ENCODE measurements at regions not wholly inside any gene's neighbourhood (a gene's known extent, or its start where the extent isn't known, plus 50 kb on each side); places are given as distances from the start of the nearest gene placed in this dataset.

DNA sequence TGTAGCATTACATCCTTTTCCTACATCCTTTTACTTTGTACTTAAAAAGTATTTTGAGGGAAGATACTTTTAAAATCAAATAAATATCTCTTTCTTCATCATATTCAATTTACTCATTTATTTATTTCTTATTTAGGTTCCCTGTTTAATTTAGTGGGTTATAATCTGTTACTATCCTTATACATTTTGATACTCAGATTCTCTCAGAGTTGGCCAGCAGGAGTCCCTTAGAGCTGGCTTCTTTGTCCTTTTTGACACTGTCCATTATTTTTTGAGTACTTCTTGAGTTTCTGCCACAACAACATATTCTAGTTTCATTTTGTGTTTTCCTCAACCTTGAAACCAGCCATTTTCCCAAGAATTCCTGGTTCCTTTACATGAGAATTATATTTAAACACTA, 111.6 kb upstream of the DCBLD2 start:
- TF ChIP-seq, protein P1, sequence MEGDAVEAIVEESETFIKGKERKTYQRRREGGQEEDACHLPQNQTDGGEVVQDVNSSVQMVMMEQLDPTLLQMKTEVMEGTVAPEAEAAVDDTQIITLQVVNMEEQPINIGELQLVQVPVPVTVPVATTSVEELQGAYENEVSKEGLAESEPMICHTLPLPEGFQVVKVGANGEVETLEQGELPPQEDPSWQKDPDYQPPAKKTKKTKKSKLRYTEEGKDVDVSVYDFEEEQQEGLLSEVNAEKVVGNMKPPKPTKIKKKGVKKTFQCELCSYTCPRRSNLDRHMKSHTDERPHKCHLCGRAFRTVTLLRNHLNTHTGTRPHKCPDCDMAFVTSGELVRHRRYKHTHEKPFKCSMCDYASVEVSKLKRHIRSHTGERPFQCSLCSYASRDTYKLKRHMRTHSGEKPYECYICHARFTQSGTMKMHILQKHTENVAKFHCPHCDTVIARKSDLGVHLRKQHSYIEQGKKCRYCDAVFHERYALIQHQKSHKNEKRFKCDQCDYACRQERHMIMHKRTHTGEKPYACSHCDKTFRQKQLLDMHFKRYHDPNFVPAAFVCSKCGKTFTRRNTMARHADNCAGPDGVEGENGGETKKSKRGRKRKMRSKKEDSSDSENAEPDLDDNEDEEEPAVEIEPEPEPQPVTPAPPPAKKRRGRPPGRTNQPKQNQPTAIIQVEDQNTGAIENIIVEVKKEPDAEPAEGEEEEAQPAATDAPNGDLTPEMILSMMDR (IDR thresholded peaks at IDR 0.05; ENCODE audit: insufficient read depth, low read length, poor library complexity, severe bottlenecking) = no peak
- TF ChIP-seq EZH2phosphoT487 (conservative IDR thresholded peaks at IDR 0.05; ENCODE audit: low read length) = no peak

Data from SU-DHL-6 (cell line).